ENCODE measurements at regions not wholly inside any gene's neighbourhood (a gene's known extent, or its start where the extent isn't known, plus 50 kb on each side); places are given as distances from the start of the nearest gene placed in this dataset.
A peak's percentile ranks its signal among the peaks of the same experiment; 100 is the strongest.
"Not testable (repeated sequence)": the region's sequence is repeated elsewhere in the genome, so short reads cannot be mapped to it uniquely, and the experiment has no call there.

- DNase-seq: no peak
Observed at GRCh38 chr11:44418456-44418830, 108.5 kb upstream of the ALX4 start.

GRCh38 chr11:44421090-44421675 lies 111.2 kb upstream of the ALX4 start:
- no peak for DNase-seq

- DNase-seq: no peak
Observed at GRCh38 chr11:44423289-44423688, 113.3 kb upstream of the ALX4 start.

DNA sequence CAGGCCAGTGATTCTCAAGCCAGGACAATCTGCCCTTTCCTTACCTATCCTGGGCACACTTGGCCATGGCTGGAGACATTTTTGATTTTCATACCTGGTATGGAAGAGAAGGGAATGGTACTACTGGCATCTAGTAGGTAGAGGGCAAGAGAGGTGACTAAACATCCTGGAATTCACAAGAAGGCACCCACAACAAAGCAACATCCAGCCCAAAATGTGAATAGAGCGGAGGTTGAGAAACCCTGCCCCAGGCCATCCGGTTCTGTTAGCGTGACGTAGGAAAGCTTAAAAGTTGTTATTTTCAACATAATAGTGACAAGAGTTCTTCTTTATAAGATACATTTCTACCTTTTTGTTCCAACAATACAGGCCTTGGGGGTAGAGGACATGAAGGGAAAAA lies 114.9 kb upstream of the ALX4 start:
- DNase-seq: no peak

- no peak for DNase-seq
Observed at GRCh38 chr11:44426119-44426518, 116.2 kb upstream of the ALX4 start.

- no peak for DNase-seq
Observed at GRCh38 chr11:44426958-44427357, 117.0 kb upstream of the ALX4 start.

DNA sequence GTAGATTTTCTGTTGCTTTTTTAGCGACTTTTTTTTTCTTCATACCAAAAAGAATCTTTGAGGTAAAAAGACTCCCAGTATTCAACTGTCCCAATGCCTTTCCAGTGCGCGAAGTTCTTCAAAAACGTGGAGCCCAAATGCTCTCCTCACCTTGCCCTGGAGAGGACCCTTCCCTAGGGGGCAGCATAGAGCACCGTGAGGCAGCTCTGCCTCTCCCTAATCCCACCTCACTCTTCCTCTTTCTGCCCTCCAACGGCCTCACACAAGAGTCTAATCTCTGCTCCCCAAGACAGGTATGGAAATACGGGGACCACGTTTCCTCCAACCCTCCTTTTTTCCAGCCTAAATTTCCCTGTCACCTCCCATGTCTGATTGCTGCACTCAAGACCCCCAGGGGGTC lies 117.5 kb upstream of the ALX4 start:
- DNase-seq: peak in 1 of 2 donors; percentile 6

DNA sequence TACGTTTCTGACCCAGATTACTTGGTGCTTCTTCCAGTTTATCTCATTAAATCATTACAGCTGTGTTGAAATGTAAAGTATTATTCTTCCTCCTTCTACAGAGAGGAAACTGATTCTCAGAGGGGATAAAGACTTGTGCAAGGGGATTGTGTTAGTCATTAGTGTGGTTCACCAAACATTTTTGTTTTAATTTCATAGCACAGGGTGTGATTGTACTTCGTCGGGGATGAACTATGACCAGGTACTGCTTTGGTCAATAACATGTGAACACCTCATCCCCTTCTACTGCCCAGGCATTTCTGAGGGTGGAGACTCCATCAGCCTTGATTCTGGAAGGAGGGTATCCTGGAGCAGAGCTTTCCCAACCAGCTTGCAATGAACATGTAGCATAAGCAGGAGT lies 120.2 kb upstream of the ALX4 start:
- DNase-seq: no peak

- DNase-seq: no peak
Observed at GRCh38 chr11:44434191-44434590, 124.3 kb upstream of the ALX4 start.

GRCh38 chr11:44437122-44437521 lies 127.2 kb upstream of the ALX4 start:
- no peak for DNase-seq

- DNase-seq: not testable (repeated sequence)
Observed at GRCh38 chr11:44442893-44443673, 122.4 kb upstream of the CD82 start.

- DNase-seq: no peak
Observed at GRCh38 chr11:44443836-44444769, 121.4 kb upstream of the CD82 start.

GRCh38 chr11:44444770-44445321 lies 120.6 kb upstream of the CD82 start:
- DNase-seq: no peak

DNA sequence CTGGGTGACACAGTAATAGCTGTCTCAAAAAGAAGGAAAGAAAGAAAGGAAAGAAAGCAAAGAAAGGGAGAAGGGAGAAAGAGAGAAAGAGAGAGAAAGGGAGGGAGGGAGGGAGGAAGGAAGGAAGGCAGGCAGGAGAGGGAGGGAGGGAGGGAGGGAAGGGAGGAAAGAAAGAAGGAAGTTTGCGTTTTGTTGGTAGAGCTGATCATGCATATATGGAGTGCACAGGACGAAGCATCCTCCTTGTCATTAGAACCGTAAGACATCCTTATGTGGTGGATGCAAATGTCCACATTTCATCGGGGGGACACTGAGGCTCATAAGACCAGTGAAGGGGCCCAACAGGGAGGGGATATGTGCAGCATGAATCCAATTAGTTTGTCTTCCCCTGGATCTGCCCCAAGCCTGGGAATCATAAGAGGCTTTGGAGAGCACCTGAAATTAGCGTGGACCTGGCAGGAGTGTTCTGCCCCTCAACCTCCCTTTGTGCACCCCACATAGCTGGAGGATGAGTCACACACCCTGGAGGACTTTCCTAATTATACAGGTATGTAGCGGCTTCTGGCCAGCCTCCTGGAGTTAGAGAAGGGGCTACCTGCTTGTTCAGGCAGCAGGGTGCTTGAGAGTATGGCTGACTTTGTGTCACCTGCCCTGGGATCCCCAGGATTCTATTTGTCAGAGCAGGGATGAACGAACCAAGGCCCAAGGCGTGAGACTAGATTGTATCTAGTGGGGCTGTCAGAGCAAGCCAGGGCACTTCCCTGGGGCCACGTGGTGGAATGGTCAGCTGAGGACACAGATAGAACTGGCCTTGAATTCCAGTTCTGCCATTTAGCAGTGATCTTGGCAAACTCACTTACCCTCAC lies 119.7 kb upstream of the CD82 start:
- no peak for DNase-seq

DNA sequence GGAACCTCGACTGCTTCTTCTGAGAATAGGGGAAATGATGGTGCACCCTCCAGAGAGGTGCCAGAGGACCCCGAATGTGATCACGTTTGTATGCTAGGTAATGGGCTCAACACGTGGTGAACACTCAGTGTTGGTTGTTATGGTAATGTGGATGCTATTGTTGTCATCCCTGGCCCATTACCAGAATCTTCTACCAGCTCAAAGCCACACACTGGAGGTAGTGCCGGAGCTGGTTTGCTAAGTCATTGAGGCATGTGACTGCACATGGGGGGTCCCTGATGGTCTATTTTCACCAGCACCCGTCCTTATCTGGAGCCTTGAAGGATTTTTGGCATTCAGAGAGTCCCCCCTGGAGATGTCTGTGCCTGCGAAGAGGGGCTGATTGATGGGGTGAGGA lies 119.1 kb upstream of the CD82 start:
- DNase-seq: no peak

DNA sequence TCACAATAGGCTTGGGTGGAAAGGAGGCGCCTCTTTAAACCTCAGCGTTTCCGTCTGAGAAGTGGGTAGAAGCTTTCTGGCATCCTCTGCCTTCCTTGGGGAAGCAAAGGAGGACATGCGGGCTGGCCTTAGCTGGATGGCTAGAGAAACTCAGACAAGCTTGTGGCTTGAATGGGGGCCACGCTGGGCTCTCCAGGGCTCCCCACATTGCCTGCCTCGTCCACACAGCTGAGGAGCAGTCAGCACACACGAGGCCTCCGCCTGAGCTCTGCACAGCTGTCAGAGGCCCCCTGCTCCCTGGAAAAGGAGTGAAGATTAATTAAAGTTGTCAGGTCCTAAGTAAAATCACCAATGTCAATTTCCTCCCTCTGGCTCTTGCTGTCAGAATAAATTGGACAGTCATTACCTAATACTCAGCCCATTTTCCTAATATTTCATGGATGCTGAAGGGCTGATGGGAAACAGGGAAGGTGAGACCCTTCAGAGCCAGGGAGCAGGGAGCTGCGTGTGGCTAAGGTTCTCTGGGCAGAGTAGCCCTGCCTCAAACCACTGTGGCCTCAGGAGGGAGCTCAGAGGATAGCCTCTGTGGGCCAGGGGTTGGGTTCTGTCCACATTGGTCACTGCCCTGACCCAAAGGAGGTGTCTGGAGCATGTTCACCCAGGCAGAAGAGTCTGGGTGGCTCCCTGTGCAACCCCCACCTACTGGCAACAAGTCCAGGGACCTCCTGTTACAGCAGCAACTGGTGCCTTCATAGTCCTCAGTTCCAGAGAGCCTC lies 118.3 kb upstream of the CD82 start:
- DNase-seq: no peak

DNA sequence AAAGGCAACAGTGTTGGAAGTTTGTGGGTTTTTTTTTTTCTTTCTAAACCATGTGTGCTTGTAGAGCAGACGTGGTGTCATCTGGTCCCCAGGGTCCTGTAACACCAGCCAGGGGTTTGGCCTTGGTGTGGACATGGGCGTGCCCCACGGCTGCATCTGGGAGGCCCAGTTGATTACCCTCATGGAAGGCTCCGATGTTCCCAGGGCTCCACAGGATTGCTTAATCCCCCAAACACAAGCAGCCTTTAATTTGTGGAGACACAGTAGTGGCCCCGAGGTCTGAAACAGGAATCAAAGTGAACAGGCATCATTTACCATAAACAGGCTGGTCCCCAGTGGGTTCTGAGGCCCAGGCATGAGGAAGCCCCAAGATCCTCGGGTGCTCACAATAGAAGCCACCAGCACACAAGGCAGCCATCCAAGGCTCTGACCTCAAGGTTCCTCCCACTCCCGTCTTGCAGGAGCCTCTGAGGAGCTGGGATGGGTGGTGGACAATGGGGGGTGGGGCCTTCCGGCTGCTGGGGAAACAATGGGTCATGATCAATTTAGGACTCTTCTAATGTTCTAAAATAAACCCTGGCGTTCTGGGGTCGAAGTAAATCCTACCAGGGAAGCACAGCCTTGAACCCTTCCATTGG lies 115.0 kb upstream of the CD82 start:
- no peak for DNase-seq

GRCh38 chr11:44451706-44452105 lies 113.8 kb upstream of the CD82 start:
- no peak for DNase-seq

DNA sequence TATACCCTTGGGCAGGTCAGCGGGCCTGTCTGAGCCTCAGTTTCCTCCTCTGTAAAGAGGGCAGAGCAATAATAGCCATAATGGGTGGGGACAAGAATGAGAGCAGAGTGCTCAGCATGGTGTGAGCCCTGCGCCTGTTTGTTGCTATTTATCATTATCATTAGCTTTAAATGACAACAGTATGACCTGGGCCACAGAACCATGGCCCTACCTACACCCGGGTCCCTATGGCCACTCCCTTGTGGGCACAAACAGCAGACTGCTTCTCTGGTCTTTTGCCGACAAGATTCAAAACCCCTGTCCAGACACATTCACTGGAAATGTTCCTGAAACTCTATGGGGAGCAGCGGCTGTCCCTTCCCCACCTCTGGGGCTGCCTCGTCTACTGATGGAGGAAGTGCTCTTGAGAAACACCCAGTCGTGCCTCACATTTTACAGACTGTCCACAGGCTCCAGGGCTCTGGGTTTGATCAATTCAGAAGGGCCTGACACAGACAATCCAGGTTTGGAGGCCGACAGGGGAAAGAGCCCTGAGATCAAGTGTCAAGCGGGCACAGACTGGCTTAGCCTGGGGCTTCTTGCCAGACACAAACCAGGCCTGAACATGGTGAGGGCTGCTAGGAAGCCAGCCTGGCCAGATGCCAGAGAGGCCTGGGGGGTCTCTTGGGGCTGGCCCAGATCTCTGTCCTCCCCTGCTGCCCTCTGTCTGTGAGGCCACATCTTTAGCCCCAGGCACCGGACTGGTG lies 112.5 kb upstream of the CD82 start:
- DNase-seq: no peak

- no peak for DNase-seq
Observed at GRCh38 chr11:44453871-44454270, 111.6 kb upstream of the CD82 start.
